HepG2 (cell line): ENCODE measurements at regions not wholly inside any gene's neighbourhood (a gene's known extent, or its start where the extent isn't known, plus 50 kb on each side); places are given as distances from the start of the nearest gene placed in this dataset.

Experiments used
- ATAC-seq: fragments of 200-7000 bp; cut with Tn5 transposase; 3 replicates; pipeline ENCODE4 v1.9.1; 2020; ENCODE audit warnings: mild to moderate bottlenecking, moderate library complexity
- BruUV-seq: library from RNA; stranded (reverse); fragments of 400-500 nt; replicated peaks from 2 replicates; lab custom pipeline; 2021; lab: Mats Ljungman, UMichigan
- CTCF ChIA-PET: fragments of 300-600 bp; formaldehyde crosslinking; extraction: SDS; loops from one replicate; lab custom pipeline; 2021; ENCODE audit warnings: low total read pairs, inconsistent platforms, low intra/inter-chr PET ratio; lab: Yijun Ruan, JAX
- POLR2A ChIA-PET: fragments of 350-600 bp; sonication (Branson Sonifier 250); formaldehyde crosslinking; loops from one replicate; lab custom pipeline; 2020; ENCODE audit warnings: antibody characterized with exemption, inconsistent platforms; lab: Yijun Ruan, JAX
- DNase-seq: peaks from one replicate; pipeline ENCODE4 v3.0.0-alpha.2; 2015; ENCODE audit warnings: low spot score
- FAIRE-seq: peaks from 3 replicates; lab custom pipeline; 2011; peaks lifted over from hg19 to GRCh38; lab: Jason Lieb, UNC
- H2AFZ ChIP-seq: one replicate; pipeline ENCODE4 v1.6.1; 2011; ENCODE audit warnings: low read length, inconsistent platforms
- H3K27ac ChIP-seq: fragments of 300-600 bp; 3 replicates; pipeline ENCODE4 v1.8.0; 2011; ENCODE audit warnings: mixed run types, mild to moderate bottlenecking, mixed read lengths, low read length, inconsistent platforms; ENCODE audit not compliant: insufficient read depth; ENCODE audit errors: extremely low read length
- H3K27me3 ChIP-seq, 2 experiments: fragments of 200-600 bp in 1 of 2; 2 replicates in 1 of 2; 3 replicates in 1 of 2; pipeline versions ENCODE4 v1.6.0 to v1.8.0; 2011; ENCODE audit warnings: low read length in 2 of 2, mild to moderate bottlenecking in 2 of 2, moderate library complexity in 2 of 2, inconsistent platforms in 1 of 2; ENCODE audit not compliant: insufficient read depth in 2 of 2, control insufficient read depth in 1 of 2
- H3K36me3 ChIP-seq, 2 experiments: fragments of 200-600 bp in 1 of 2; replicated peaks in 1 of 2; 2 replicates in 1 of 2; 3 replicates in 1 of 2; pipeline versions ENCODE4 v1.5.1 to v1.8.0; 2011; ENCODE audit warnings: low read length in 2 of 2, inconsistent platforms in 1 of 2; ENCODE audit not compliant: insufficient read depth in 2 of 2, control insufficient read depth in 1 of 2
- H3K4me1 ChIP-seq: 2 replicates; pipeline ENCODE4 v1.5.1; 2012; ENCODE audit warnings: low read length, inconsistent platforms; ENCODE audit not compliant: insufficient read depth
- H3K4me2 ChIP-seq: 2 replicates; pipeline ENCODE4 v1.6.0; 2011; ENCODE audit warnings: low read depth, low read length, inconsistent platforms
- H3K4me3 ChIP-seq, 3 experiments: fragments of 200-600 bp in 1 of 3; sonication (generic), shearing (Covaris generic) in 1 of 3; replicated peaks in 1 of 3; 2 replicates each; pipeline ENCODE4 v1.5.1; 2011 to 2016; ENCODE audit warnings: low read length in 3 of 3, inconsistent platforms in 2 of 3, low read depth in 2 of 3, mild to moderate bottlenecking in 2 of 3, control low read depth in 1 of 3, mixed read lengths in 1 of 3; ENCODE audit not compliant: insufficient read depth in 1 of 3
- H3K79me2 ChIP-seq: one replicate; pipeline ENCODE4 v1.6.1; 2011; ENCODE audit warnings: low read length, inconsistent platforms; ENCODE audit not compliant: insufficient read depth
- H3K9ac ChIP-seq: 2 replicates; pipeline ENCODE4 v1.6.0; 2011; ENCODE audit warnings: mild to moderate bottlenecking, low read depth, low read length, inconsistent platforms; ENCODE audit not compliant: insufficient read depth
- H3K9me3 ChIP-seq: 2 replicates; pipeline ENCODE4 v1.5.1; 2012; ENCODE audit warnings: mild to moderate bottlenecking, low read length
- H4K20me1 ChIP-seq: 2 replicates; pipeline ENCODE4 v1.6.0; 2011; ENCODE audit warnings: inconsistent platforms, mild to moderate bottlenecking, low read length, moderate library complexity; ENCODE audit not compliant: insufficient read depth
- AGO1 ChIP-seq: fragments of 200-400 bp; formaldehyde crosslinking; IDR thresholded peaks from 2 replicates; pipeline ENCODE4 v1.6.1; 2017; ENCODE audit warnings: mild to moderate bottlenecking, low read depth, low read length, moderate library complexity; ENCODE audit not compliant: poor library complexity, severe bottlenecking
- ATF7 ChIP-seq, 2 experiments: fragments of 450-650 bp in 1 of 2; sonication (generic) in 1 of 2; formaldehyde crosslinking in 1 of 2; IDR thresholded peaks; 2 replicates each; pipeline versions ENCODE4 v1.4.0 to v1.6.1; 2016 to 2020; ENCODE audit warnings: antibody characterized with exemption in 1 of 2, mild to moderate bottlenecking in 1 of 2, missing genetic modification reagents in 1 of 2
- CERS6 ChIP-seq: sonication (generic); formaldehyde crosslinking; IDR thresholded peaks from 2 replicates; pipeline ENCODE4 v1.5.0; 2020; ENCODE audit warnings: missing genetic modification reagents
- E2F5 ChIP-seq: sonication (generic); formaldehyde crosslinking; conservative IDR thresholded peaks from 2 replicates; pipeline ENCODE4 v1.4.0; 2020; ENCODE audit warnings: missing genetic modification reagents
- FOXK1 ChIP-seq: sonication (generic); formaldehyde crosslinking; IDR thresholded peaks from 2 replicates; pipeline ENCODE4 v1.4.0; 2020; ENCODE audit warnings: low read depth, missing genetic modification reagents, borderline replicate concordance
- FOXO1 ChIP-seq: sonication (generic); formaldehyde crosslinking; IDR thresholded peaks from 2 replicates; pipeline ENCODE4 v1.4.0; 2020; ENCODE audit warnings: missing genetic modification reagents
- GABPA ChIP-seq, 2 experiments: IDR thresholded peaks; 2 replicates each; pipeline ENCODE4 v1.6.1; 2011 to 2016; ENCODE audit warnings: low read depth in 2 of 2, low read length in 1 of 2, missing biosample characterization in 1 of 2, missing genetic modification characterization in 1 of 2
- GMEB1 ChIP-seq: sonication (generic); formaldehyde crosslinking; IDR thresholded peaks from 2 replicates; pipeline ENCODE4 v1.5.1; 2020; ENCODE audit warnings: missing genetic modification reagents, mild to moderate bottlenecking, borderline replicate concordance
- KAT8 ChIP-seq: IDR thresholded peaks from 2 replicates; pipeline ENCODE4 v1.6.1; 2016; ENCODE audit warnings: missing genetic modification reagents, missing compliant biosample characterization
- LCORL ChIP-seq, 2 experiments: fragments of 450-650 bp in 1 of 2; sonication (generic) in 1 of 2; formaldehyde crosslinking in 1 of 2; IDR thresholded peaks; 2 replicates each; pipeline versions ENCODE4 v1.5.0 to v1.6.1; 2017 to 2020; ENCODE audit warnings: antibody characterized with exemption in 1 of 2, missing genetic modification reagents in 1 of 2
- MEIS2 ChIP-seq: sonication (generic); formaldehyde crosslinking; IDR thresholded peaks from 2 replicates; pipeline ENCODE4 v1.9.0; 2021; ENCODE audit warnings: mild to moderate bottlenecking, missing genetic modification reagents
- PCBP2 ChIP-seq: fragments of 200-400 bp; formaldehyde crosslinking; optimal IDR thresholded peaks from 2 replicates; pipeline ENCODE3; 2018; ENCODE audit warnings: low read length, low read depth; ENCODE audit not compliant: poor library complexity, severe bottlenecking
- RELA ChIP-seq: sonication (generic); formaldehyde crosslinking; IDR thresholded peaks from 2 replicates; pipeline ENCODE4 v1.4.0; 2020; ENCODE audit warnings: missing genetic modification reagents
- RNF2 ChIP-seq: fragments of 450-650 bp; conservative IDR thresholded peaks from 2 replicates; pipeline ENCODE4 v1.6.1; 2016; ENCODE audit warnings: low read depth
- SALL2 ChIP-seq: sonication (generic); formaldehyde crosslinking; IDR thresholded peaks from 2 replicates; pipeline ENCODE4 v1.8.1; 2023; ENCODE audit warnings: mild to moderate bottlenecking, missing genetic modification reagents, inconsistent platforms
- SAP130 ChIP-seq: IDR thresholded peaks from 2 replicates; pipeline ENCODE4 v1.6.1; 2016; ENCODE audit warnings: low read depth
- SMARCE1 ChIP-seq: fragments of 450-650 bp; IDR thresholded peaks from 2 replicates; pipeline ENCODE4 v1.6.1; 2017; ENCODE audit warnings: borderline replicate concordance
- WIZ ChIP-seq: sonication (generic); formaldehyde crosslinking; IDR thresholded peaks from 2 replicates; pipeline ENCODE4 v1.5.1; 2020; ENCODE audit warnings: mild to moderate bottlenecking, missing genetic modification reagents
- ZNF224 ChIP-seq: sonication (generic); formaldehyde crosslinking; IDR thresholded peaks from 2 replicates; pipeline ENCODE4 v1.5.0; 2020; ENCODE audit warnings: mild to moderate bottlenecking, missing genetic modification reagents
- ZNF350 ChIP-seq: sonication (generic); formaldehyde crosslinking; IDR thresholded peaks from 2 replicates; pipeline ENCODE4 v1.4.0; 2020; ENCODE audit warnings: mild to moderate bottlenecking, low read depth, missing genetic modification reagents, borderline replicate concordance
- ZNF446 ChIP-seq: sonication (generic); formaldehyde crosslinking; IDR thresholded peaks from 2 replicates; pipeline ENCODE4 v1.5.0; 2020; ENCODE audit warnings: mild to moderate bottlenecking, missing genetic modification reagents
- ZNF549 ChIP-seq: sonication (generic); formaldehyde crosslinking; IDR thresholded peaks from 2 replicates; pipeline ENCODE4 v1.5.0; 2020; ENCODE audit warnings: missing genetic modification reagents
- ZNF644 ChIP-seq: IDR thresholded peaks from 2 replicates; pipeline ENCODE4 v1.6.1; 2016; ENCODE audit warnings: low read depth
- WGBS: methylation state at CpG from one replicate; pipeline ENCODE4 v1.1.6; 2017; ENCODE audit warnings: low lambda C conversion rate; 5-methylcytosine and 5-hydroxymethylcytosine counted together
- in situ Hi-C: cut with HindIII; loops from 2 replicates; pipeline ENCODE4 v1.10.0; 2017; ENCODE audit warnings: low pct_unique_long_range_greater_than_20kb; ENCODE audit not compliant: extremely low pct_ligation_motif_present
- intact Hi-C: fragments of 100-400 bp; cut with micrococcal nuclease; formaldehyde crosslinking; loops from one replicate; pipeline ENCODE4 v1.10.0; 2022; ENCODE audit not compliant: unreplicated experiment

- peak; percentile 59; the same call in 1 of the 2 replicates for TF ChIP-seq FOXO1 (CRISPR knock-in tag)
- peak; percentile 68; the same call in 1 of the 2 replicates for TF ChIP-seq FOXK1 (CRISPR knock-in tag)
- no peak for TF ChIP-seq LCORL (IDR thresholded peaks at IDR 0.05)
- no peak for TF ChIP-seq LCORL (CRISPR knock-in tag; IDR thresholded peaks at IDR 0.05)
- 0 out of 2 replicates have a peak, but pooled peaks have one; percentile 32 for TF ChIP-seq KAT8 (CRISPR knock-in tag)
- TF ChIP-seq ATF7 (IDR thresholded peaks at IDR 0.05) = peak; percentile 62
- peak; percentile 66; the same call in 1 of the 2 replicates for TF ChIP-seq ATF7 (CRISPR knock-in tag; IDR thresholded peaks at IDR 0.05)
- TF ChIP-seq GMEB1 (CRISPR knock-in tag) = peak; percentile 43; the same call in 1 of the 2 replicates
- peak; percentile 81 for TF ChIP-seq SAP130
- TF ChIP-seq GABPA (IDR thresholded peaks at IDR 0.05; ENCODE audit: low read depth, low read length) = no peak
- TF ChIP-seq GABPA (CRISPR knock-in tag; IDR thresholded peaks at IDR 0.05; ENCODE audit: low read depth) = peak; percentile 60
These were observed 144.5 kb downstream of the CEBPB start (continued) for GRCh38 chr20:50335105-50335504.

GRCh38 chr20:50335866-50336265 lies 145.2 kb downstream of the CEBPB start:
- 71% methylated on average over 7 of the region's 7 CpGs for WGBS
- H3K79me2 ChIP-seq = no peaks in the 10 kb centered on the region
- FAIRE-seq = no peak
- H3K36me3 ChIP-seq = no peaks in the 10 kb centered on the region
- no peaks in the 10 kb centered on the region for H3K9me3 ChIP-seq
- no peak overlapping the region for H2AFZ ChIP-seq
- intact Hi-C loops (loop anchor here (2.0 kb wide), 1 partner anchor 15 kb away; no protein-coding TSS in a partner anchor), in situ Hi-C loops (no loop called here)
- H3K27ac ChIP-seq = no peak overlapping the region
- no peak for DNase-seq
- no peak overlapping the region for H3K9ac ChIP-seq
- H4K20me1 ChIP-seq = no peaks in the 10 kb centered on the region
- H3K4me3 ChIP-seq = no peak overlapping the region
- POLR2A ChIA-PET = interaction anchor here (1.2 kb wide), 1 partner anchor 53 kb away, joined by 7 read pairs; no protein-coding TSS in a partner anchor
- no TSS peak for BruUV-seq
- H3K4me2 ChIP-seq = no peak overlapping the region
- CTCF ChIA-PET = no interaction called here
- peaks cover 66% of the 10 kb centered on the region for H3K4me1 ChIP-seq
- peaks cover 1 to 23% of the 10 kb centered on the region in 2 experiments; a peak in 3 of 5 replicates for H3K27me3 ChIP-seq
- no peak for ATAC-seq
- TF ChIP-seq MEIS2 (CRISPR knock-in tag) (no peak), RELA (no peak), ZNF446 (CRISPR knock-in tag) (no peak), RNF2 (no peak), SALL2 (CRISPR knock-in tag) (no peak), PCBP2 (no peak), E2F5 (no peak), AGO1 (no peak), ZNF224 (CRISPR knock-in tag) (no peak), ZNF549 (CRISPR knock-in tag) (no peak), ZNF350 (CRISPR knock-in tag) (no peak), SMARCE1 (no peak), WIZ (CRISPR knock-in tag) (no peak), ZNF644 (CRISPR knock-in tag) (no peak), CERS6 (no peak)
